Activated B cell treated with CpG ODN at 0.5 μM for 24 hours (primary cell): ENCODE measurements at regions not wholly inside any gene's neighbourhood (a gene's known extent, or its start where the extent isn't known, plus 50 kb on each side); places are given as distances from the start of the nearest gene placed in this dataset.

Source experiments
- ATAC-seq: fragments of 200-7000 bp; cut with Tn5 transposase; one replicate; pipeline ENCODE4 v1.10.0; 2021; ENCODE audit warnings: low read depth, mild to moderate bottlenecking, moderate library complexity
- CTCF ChIA-PET: fragments of 350-600 bp; sonication (Branson Sonifier 250); formaldehyde crosslinking; loops from one replicate; lab custom pipeline; 2021; ENCODE audit warnings: antibody characterized with exemption; lab: Charles Lee
- POLR2A ChIA-PET: fragments of 350-600 bp; sonication (Branson Sonifier 250); formaldehyde crosslinking; loops from one replicate; lab custom pipeline; 2021; ENCODE audit warnings: antibody characterized with exemption; lab: Charles Lee
- DNase-seq: peaks from one replicate; pipeline ENCODE4 v3.0.0; 2022
- H3K27ac Mint-ChIP-seq: one replicate; pipeline ENCODE4 v1.8.0; 2020; ENCODE audit warnings: mixed read lengths
- H3K27me3 Mint-ChIP-seq: one replicate; pipeline ENCODE4 v1.8.0; 2021; ENCODE audit warnings: mixed read lengths
- H3K36me3 Mint-ChIP-seq: one replicate; pipeline ENCODE4 v1.8.0; 2021; ENCODE audit warnings: low read depth, mixed read lengths
- H3K4me1 Mint-ChIP-seq: one replicate; pipeline ENCODE4 v1.8.0; 2021; ENCODE audit warnings: mixed read lengths
- H3K4me3 Mint-ChIP-seq: one replicate; pipeline ENCODE4 v1.8.0; 2020; ENCODE audit warnings: mild to moderate bottlenecking, mixed read lengths
- H3K9me3 Mint-ChIP-seq: one replicate; pipeline ENCODE4 v1.8.0; 2020; ENCODE audit warnings: mixed read lengths
- CTCF ChIP-seq: fragments of 200-600 bp; IDR thresholded peaks from one replicate; pipeline ENCODE4 v1.8.0; 2022; ENCODE audit warnings: antibody characterized with exemption, mild to moderate bottlenecking
- intact Hi-C: fragments of 100-400 bp; cut with micrococcal nuclease; formaldehyde crosslinking; loops from one replicate; pipeline ENCODE4 v1.15.1; 2024

GRCh38 chr6:2528156-2528555 is 222.6 kb downstream of the MYLK4 start:
- no peak for TF ChIP-seq CTCF
- intact Hi-C loops: no loop called here
- ChIA-PET CTCF (no interaction called here), POLR2A (no interaction called here)
- peaks cover 7% of the 10 kb centered on the region for H3K9me3 Mint-ChIP-seq
- peaks cover 3% of the 10 kb centered on the region for H3K36me3 Mint-ChIP-seq
- no peaks in the 10 kb centered on the region for H3K4me1 Mint-ChIP-seq
- H3K27ac Mint-ChIP-seq: no peak overlapping the region
- ATAC-seq: no peak
- peaks cover 16% of the 10 kb centered on the region for H3K27me3 Mint-ChIP-seq
- H3K4me3 Mint-ChIP-seq: no peak overlapping the region
- DNase-seq: no peak

- H3K27ac Mint-ChIP-seq: no peak overlapping the region
- CTCF ChIA-PET: no interaction called here
- POLR2A ChIA-PET: no interaction called here
- peaks cover 3% of the 10 kb centered on the region for H3K36me3 Mint-ChIP-seq
- ATAC-seq (no peak), DNase-seq (no peak)
- no peak for TF ChIP-seq CTCF
- intact Hi-C loops: no loop called here
- H3K4me1 Mint-ChIP-seq: no peaks in the 10 kb centered on the region
- H3K9me3 Mint-ChIP-seq: peaks cover 4% of the 10 kb centered on the region
- no peak overlapping the region for H3K4me3 Mint-ChIP-seq
- H3K27me3 Mint-ChIP-seq: peaks cover 16% of the 10 kb centered on the region
These were observed 224.0 kb downstream of the MYLK4 start for GRCh38 chr6:2526766-2527165.

GRCh38 chr6:2524090-2524489 is 226.6 kb downstream of the MYLK4 start:
- H3K4me1 Mint-ChIP-seq: no peaks in the 10 kb centered on the region
- H3K36me3 Mint-ChIP-seq: peaks cover 3% of the 10 kb centered on the region
- ChIA-PET POLR2A (no interaction called here), CTCF (interaction anchor here (1.1 kb wide), 1 partner anchor 928 kb away, joined by 4 read pairs; no protein-coding TSS in a partner anchor)
- DNase-seq (no peak), ATAC-seq (no peak)
- no peak for TF ChIP-seq CTCF
- intact Hi-C loops: no loop called here
- peaks cover 20% of the 10 kb centered on the region for H3K27me3 Mint-ChIP-seq
- peaks cover 9% of the 10 kb centered on the region for H3K9me3 Mint-ChIP-seq
- H3K4me3 Mint-ChIP-seq: no peak overlapping the region
- no peak overlapping the region for H3K27ac Mint-ChIP-seq

- no peak for DNase-seq
- H3K36me3 Mint-ChIP-seq: peaks cover 3% of the 10 kb centered on the region
- CTCF ChIA-PET: interaction anchor here (1.1 kb wide), 1 partner anchor 927 kb away, joined by 4 read pairs; no protein-coding TSS in a partner anchor
- TF ChIP-seq CTCF: no peak
- intact Hi-C loops: no loop called here
- no peak overlapping the region for H3K27ac Mint-ChIP-seq
- H3K4me3 Mint-ChIP-seq: no peak overlapping the region
- no peaks in the 10 kb centered on the region for H3K4me1 Mint-ChIP-seq
- peaks cover 9% of the 10 kb centered on the region for H3K9me3 Mint-ChIP-seq
- peaks cover 20% of the 10 kb centered on the region for H3K27me3 Mint-ChIP-seq
- POLR2A ChIA-PET: no interaction called here
- ATAC-seq: no peak
These were observed 227.7 kb downstream of the MYLK4 start for GRCh38 chr6:2523061-2523460.

GRCh38 chr6:2522521-2522920 is 228.2 kb downstream of the MYLK4 start:
- peaks cover 18% of the 10 kb centered on the region for H3K27me3 Mint-ChIP-seq
- H3K36me3 Mint-ChIP-seq: peaks cover 3% of the 10 kb centered on the region
- ATAC-seq: no peak
- H3K4me1 Mint-ChIP-seq: no peaks in the 10 kb centered on the region
- no peak overlapping the region for H3K4me3 Mint-ChIP-seq
- DNase-seq: no peak
- H3K27ac Mint-ChIP-seq: no peak overlapping the region
- CTCF ChIA-PET: no interaction called here
- H3K9me3 Mint-ChIP-seq: peaks cover 9% of the 10 kb centered on the region
- intact Hi-C loops: no loop called here
- POLR2A ChIA-PET: no interaction called here
- TF ChIP-seq CTCF: no peak
